Cardiac fibroblast (primary cell): ENCODE measurements at regions not wholly inside any gene's neighbourhood (a gene's known extent, or its start where the extent isn't known, plus 50 kb on each side); places are given as distances from the start of the nearest gene placed in this dataset.
"Not testable (repeated sequence)": the region's sequence is repeated elsewhere in the genome, so short reads cannot be mapped to it uniquely, and the experiment has no call there.

Experiments used
- DNase-seq, 2 donors: peaks; one replicate each; pipeline versions ENCODE4 v3.0.0 to v3.0.0-alpha.2; 2010; ENCODE audit warnings: low read depth in 2 of 2
- H3K4me3 ChIP-seq, 2 donors: replicated peaks in 1 of 2; 1 replicate in 1 of 2; 2 replicates in 1 of 2; pipeline ENCODE4 v1.5.1; 2011; ENCODE audit warnings: low read depth in 2 of 2, low read length in 2 of 2, mild to moderate bottlenecking in 2 of 2, moderate library complexity in 1 of 2
- CTCF ChIP-seq: IDR thresholded peaks from one replicate; pipeline ENCODE4 v1.5.1; 2011; ENCODE audit warnings: low read depth, mild to moderate bottlenecking, low read length, inconsistent platforms

DNA sequence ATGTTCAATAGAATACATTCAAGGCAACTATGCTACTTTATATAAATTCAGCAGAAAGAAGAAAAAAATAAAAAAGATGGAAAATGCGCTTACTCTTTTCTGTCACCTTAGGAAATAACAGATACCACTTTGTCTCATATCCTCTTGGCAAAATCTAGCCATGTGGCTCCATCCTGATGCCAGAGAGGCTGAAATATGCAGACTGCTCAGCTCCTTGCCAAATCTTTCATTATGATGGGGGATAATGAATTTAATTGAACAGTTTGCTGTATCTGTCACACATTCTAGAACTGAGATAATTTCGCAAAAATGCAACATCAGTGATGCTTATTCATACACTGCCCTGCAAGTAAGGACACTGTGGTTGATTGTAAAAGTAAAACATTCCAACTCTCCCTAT, 1081.5 kb downstream of the PLOD2 start:
- no peak for TF ChIP-seq CTCF
- no peak for DNase-seq
- H3K4me3 ChIP-seq: no peak overlapping the region

- TF ChIP-seq CTCF: no peak
- no peak for DNase-seq
- H3K4me3 ChIP-seq: no peak overlapping the region
These were observed 1073.9 kb downstream of the PLOD2 start for GRCh38 chr3:145087038-145087437.

- DNase-seq: no peak
- TF ChIP-seq CTCF: no peak
- no peak overlapping the region for H3K4me3 ChIP-seq
These were observed 1072.1 kb downstream of the PLOD2 start for GRCh38 chr3:145088917-145089316.

GRCh38 chr3:145089337-145089736, 1071.6 kb downstream of the PLOD2 start:
- DNase-seq: no peak
- H3K4me3 ChIP-seq: no peak overlapping the region
- TF ChIP-seq CTCF: no peak

DNA sequence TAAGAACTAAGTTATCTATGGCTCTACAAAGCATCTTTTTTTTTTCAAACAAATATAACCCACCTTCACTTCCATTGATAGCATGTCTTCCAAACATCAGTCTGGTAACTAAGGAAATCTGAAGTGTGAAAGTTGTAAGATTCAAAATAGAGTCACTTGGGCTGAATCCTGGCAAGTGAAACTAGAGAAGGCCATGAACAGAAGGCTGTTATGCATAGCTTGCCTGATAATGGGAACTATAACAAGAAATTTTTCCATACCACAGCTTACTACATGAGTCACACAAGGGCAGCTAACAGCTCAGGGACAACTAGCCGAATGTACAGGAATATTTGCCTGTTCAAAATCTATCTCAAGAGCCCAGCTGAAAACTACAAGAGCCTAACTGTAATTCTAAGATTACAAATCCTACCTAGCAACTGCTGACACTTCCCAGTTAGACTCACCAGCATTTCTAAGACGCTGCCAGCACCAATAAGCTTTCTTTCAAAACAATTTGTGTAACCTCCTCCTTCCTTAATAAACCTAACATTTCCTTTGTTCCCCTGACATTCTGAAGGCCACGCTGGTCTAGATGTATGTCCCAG, 1066.5 kb downstream of the PLOD2 start:
- TF ChIP-seq CTCF: no peak
- no peak overlapping the region for H3K4me3 ChIP-seq
- peak; percentile 53 to 76 for DNase-seq

DNA sequence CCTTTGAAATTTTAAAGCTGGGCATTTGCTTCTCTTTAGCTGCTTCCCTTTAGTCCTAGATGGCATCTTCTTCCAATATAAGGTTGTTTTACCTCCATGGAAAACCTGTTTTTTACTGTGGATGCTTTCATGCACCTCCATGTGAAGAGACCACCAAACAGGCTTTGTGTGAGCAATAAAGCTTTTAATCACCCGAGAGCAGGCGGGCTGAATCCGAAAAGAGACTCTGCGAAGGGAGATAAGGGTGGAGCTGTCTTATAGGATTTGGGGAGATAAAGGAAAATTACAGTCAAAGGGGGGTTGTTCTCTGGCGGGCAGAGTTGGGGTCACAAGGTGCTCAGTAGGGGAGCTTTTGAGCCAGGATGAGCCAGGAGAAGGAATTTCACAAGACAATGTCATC, 1049.8 kb downstream of the PLOD2 start:
- DNase-seq, H3K4me3 ChIP-seq: not testable (repeated sequence)

DNA sequence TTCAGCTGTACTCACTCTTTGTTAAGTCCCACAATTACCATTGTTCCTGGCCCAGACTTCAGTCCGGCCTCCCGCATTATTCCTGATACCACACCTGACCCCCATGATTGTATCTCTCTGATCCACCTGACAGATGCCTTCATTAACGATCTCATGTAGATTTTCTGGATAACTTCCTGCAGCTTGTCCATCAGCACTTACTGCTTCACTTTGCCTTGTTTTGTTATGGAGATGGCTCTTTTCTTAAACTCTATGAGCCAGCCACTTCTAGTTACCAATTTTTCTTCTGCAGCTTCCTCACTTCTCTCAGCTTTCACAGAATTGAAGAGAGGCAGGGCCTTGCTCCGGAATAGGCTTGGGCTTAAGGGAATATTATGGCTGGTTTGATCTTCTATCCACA, 1044.2 kb downstream of the PLOD2 start:
- H3K4me3 ChIP-seq: no peak overlapping the region
- TF ChIP-seq CTCF: no peak
- no peak for DNase-seq
